ENCODE measurements at regions not wholly inside any gene's neighbourhood (a gene's known extent, or its start where the extent isn't known, plus 50 kb on each side); places are given as distances from the start of the nearest gene placed in this dataset.

DNA sequence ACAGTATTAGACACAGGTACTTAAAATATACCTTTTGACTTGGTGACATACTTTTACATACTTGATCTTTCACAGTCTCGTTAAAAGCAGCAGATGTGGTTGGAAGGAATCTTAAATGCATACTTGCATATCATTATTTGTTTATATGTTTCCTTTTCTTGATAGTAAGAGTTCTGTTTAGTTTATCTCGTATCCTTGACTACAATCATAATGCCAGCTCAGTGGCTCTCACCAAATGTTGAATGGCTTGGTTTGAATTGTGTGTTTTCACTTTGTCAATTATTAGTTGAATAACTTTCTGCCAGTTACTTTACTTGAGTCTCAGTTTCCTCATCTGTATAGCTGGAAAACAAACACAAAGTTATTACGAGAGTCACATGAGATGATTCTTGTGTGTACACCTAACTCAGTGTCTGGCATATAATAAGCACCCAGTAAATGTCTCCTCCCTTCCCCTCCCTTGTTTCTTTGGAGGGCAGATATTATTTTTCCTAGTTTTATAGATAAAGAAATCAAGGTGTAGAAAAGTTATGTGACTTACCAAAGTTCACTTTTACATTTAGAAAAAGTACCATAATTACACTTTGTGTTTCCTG lies 131.6 kb upstream of the IVNS1ABP start:
- TF ChIP-seq, protein P1, sequence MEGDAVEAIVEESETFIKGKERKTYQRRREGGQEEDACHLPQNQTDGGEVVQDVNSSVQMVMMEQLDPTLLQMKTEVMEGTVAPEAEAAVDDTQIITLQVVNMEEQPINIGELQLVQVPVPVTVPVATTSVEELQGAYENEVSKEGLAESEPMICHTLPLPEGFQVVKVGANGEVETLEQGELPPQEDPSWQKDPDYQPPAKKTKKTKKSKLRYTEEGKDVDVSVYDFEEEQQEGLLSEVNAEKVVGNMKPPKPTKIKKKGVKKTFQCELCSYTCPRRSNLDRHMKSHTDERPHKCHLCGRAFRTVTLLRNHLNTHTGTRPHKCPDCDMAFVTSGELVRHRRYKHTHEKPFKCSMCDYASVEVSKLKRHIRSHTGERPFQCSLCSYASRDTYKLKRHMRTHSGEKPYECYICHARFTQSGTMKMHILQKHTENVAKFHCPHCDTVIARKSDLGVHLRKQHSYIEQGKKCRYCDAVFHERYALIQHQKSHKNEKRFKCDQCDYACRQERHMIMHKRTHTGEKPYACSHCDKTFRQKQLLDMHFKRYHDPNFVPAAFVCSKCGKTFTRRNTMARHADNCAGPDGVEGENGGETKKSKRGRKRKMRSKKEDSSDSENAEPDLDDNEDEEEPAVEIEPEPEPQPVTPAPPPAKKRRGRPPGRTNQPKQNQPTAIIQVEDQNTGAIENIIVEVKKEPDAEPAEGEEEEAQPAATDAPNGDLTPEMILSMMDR (IDR thresholded peaks at IDR 0.05; ENCODE audit: borderline replicate concordance, control extremely low read depth, extremely low read depth, insufficient read depth, missing control alignments): no peak
- in situ Hi-C loops (cut with MboI; ENCODE audit: low sequenced_read_pairs, unreplicated experiment): no loop called here
- DNase-seq (ENCODE audit: low spot score): no peak

DNA sequence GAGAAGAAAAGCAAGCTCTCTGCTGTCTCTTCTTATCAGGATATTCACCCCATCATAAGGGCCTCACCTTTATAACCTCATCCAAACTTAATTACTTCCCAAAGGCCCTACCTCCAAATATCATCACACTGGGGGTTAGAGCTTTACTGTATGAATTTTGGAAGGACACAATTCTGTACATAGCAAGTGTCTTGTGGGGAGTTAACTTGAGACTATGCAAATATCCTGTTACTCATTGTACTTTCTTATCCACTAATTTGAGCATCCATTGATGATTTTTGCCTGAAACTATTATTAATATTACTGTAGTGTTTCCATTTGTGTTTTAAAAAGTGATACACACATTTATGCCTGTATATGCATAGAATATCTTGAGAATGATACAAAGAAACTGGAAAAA lies 129.1 kb upstream of the IVNS1ABP start:
- in situ Hi-C loops (cut with MboI; ENCODE audit: low sequenced_read_pairs, unreplicated experiment): no loop called here
- DNase-seq (ENCODE audit: low spot score): no peak
- TF ChIP-seq, protein P1 (IDR thresholded peaks at IDR 0.05; ENCODE audit: borderline replicate concordance, control extremely low read depth, extremely low read depth, insufficient read depth, missing control alignments): no peak

DNA sequence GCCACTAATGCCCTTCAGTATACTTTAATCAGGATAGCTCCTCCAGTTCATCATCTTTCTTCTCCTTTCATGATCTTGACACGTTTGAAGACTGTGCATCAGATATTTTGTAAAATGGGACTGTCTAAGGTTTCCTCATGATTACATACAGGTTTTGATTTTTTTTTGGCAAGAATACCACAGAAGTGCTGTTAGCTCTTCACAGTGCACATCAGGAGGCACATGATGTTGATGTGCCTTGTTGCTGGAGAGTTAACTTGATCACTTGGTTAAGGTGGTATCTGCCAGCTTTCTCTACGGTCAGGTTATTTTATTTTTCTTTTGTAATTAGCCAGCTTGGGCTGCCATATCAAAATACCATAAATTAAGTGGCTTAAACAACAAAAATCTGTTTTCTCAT lies 128.6 kb upstream of the IVNS1ABP start:
- no peak for DNase-seq (ENCODE audit: low spot score)
- in situ Hi-C loops (cut with MboI; ENCODE audit: low sequenced_read_pairs, unreplicated experiment): no loop called here
- TF ChIP-seq, protein P1 (IDR thresholded peaks at IDR 0.05; ENCODE audit: borderline replicate concordance, control extremely low read depth, extremely low read depth, insufficient read depth, missing control alignments): no peak

GRCh38 chr1:185444676-185445075 lies 127.6 kb upstream of the IVNS1ABP start:
- in situ Hi-C loops (cut with MboI; ENCODE audit: low sequenced_read_pairs, unreplicated experiment): no loop called here
- TF ChIP-seq, protein P1 (IDR thresholded peaks at IDR 0.05; ENCODE audit: borderline replicate concordance, control extremely low read depth, extremely low read depth, insufficient read depth, missing control alignments): no peak
- no peak for DNase-seq (ENCODE audit: low spot score)

DNA sequence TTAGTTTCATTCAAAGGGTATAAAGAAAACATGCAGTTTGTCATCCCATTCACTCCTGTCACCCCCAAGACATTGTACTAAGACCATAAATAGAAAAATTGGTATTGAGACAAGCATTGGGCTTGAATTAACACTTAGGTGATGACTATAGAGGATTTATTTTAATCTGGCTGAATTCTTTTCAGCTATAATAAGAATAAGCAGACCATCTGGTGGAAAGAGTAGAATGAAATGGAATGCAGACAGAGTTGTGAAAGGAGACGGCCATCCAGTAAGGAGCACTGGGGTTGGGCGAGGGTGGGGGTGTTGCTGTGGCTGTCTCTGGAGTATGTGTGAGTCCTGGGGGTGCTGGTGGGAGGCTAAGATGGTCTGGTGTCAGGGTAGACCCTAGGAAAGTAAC lies 125.0 kb upstream of the IVNS1ABP start:
- in situ Hi-C loops (cut with MboI; ENCODE audit: low sequenced_read_pairs, unreplicated experiment): no loop called here
- no peak for DNase-seq (ENCODE audit: low spot score)

DNA sequence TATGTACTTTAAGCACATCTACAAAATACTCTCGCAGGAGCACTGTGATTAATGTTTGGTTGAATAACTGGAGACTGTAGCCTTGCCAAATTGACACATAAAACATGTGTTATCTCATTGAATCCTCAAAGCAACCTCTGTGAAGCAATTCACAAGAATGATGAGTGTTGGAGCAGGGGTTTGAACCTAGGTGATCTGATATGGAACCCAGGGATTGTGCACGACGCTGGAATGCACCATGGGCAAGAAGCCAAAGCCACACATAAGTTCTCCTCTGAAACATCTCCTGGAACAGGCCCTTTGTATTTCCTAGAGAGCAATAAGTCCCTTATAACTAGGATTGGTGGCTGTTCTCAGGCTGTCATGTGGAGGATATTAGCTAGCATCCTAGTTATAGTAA lies 124.6 kb upstream of the IVNS1ABP start:
- in situ Hi-C loops (cut with MboI; ENCODE audit: low sequenced_read_pairs, unreplicated experiment): no loop called here
- TF ChIP-seq, protein P1 (IDR thresholded peaks at IDR 0.05; ENCODE audit: borderline replicate concordance, control extremely low read depth, extremely low read depth, insufficient read depth, missing control alignments): no peak
- DNase-seq (ENCODE audit: low spot score): no peak

More for the DNA sequence above, 125.0 kb upstream of the IVNS1ABP start:
- TF ChIP-seq, protein P1 (IDR thresholded peaks at IDR 0.05; ENCODE audit: borderline replicate concordance, control extremely low read depth, extremely low read depth, insufficient read depth, missing control alignments): no peak
